ENCODE measurements at regions not wholly inside any gene's neighbourhood (a gene's known extent, or its start where the extent isn't known, plus 50 kb on each side); places are given as distances from the start of the nearest gene placed in this dataset.

DNA sequence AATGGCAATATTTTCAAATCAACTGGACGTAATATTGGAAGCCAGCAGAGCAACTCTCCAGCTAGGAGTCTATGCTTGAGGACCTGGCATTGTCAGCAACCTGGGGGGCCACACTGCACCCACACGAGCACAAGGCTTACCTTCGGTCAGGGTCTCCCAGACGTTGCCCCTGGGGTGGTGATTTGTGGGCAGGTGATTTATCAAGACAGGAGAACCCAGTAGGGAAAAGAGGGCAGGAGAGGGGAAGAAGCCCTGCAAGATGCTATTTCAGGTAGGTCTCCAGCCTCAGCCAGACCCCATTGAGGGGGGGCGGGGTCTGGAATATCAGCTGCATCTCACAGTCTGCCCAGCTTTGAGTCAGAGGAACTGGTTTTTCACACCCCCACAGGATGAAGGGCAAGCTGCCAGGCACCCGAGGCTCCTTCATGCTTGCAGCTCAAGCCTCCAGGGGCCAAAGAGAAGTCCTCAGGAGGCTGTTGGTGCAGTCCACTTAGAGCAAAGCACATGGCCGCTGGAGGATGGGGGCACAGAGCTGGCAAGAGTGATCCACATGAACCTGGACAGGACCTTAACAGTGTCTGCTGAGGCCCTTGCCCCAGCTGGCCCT lies 80.9 kb upstream of the UQCRFS1 start:
- Histone ChIP-seq H3K4me1 (no peaks in the 10 kb centered on the region), H3K27ac (no peak overlapping the region), H3K9me3 (no peaks in the 10 kb centered on the region), H3K4me3 (no peak overlapping the region), H3K27me3 (no peaks in the 10 kb centered on the region), H3K36me3 (no peaks in the 10 kb centered on the region)
- TF ChIP-seq POLR2AphosphoS5 (IDR thresholded peaks at IDR 0.05; ENCODE audit: insufficient read depth in 1 of 2, low read depth in 1 of 2) (no peak), CTCF (IDR thresholded peaks at IDR 0.05) (no peak), POLR2A (IDR thresholded peaks at IDR 0.05) (no peak)
- intact Hi-C loops (cut with DNase I): no loop called here
- no peak for DNase-seq (ENCODE audit: extremely low spot score in 2 of 2)

DNA sequence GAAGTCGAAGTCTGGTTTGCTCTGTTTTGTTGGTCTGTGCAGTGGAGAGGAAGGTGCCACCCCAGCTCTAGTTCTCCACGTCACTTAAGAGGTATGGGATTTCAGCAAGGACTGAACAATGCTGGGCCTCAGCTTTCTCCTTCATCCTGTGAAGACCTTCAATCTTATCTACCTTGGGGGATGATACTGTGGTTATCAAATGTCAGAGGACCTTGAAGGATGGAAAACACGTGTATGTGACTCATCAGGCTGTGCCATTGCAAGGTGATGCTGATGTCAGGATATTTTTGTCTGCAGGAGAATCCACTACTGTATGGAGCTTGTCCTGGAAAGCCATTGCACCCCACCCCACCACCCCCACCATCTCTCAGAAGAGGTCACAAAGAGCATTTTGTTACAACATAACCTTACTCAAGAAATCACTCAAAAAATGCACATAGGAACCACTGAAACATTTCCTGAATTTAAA lies 81.4 kb upstream of the UQCRFS1 start:
- H3K36me3 ChIP-seq: no peaks in the 10 kb centered on the region
- TF ChIP-seq POLR2AphosphoS5 (IDR thresholded peaks at IDR 0.05; ENCODE audit: insufficient read depth in 1 of 2, low read depth in 1 of 2) (no peak), CTCF (IDR thresholded peaks at IDR 0.05) (no peak), POLR2A (IDR thresholded peaks at IDR 0.05) (no peak)
- H3K9me3 ChIP-seq: no peaks in the 10 kb centered on the region
- intact Hi-C loops (cut with DNase I): no loop called here
- H3K27me3 ChIP-seq: no peaks in the 10 kb centered on the region
- no peak overlapping the region for H3K27ac ChIP-seq
- no peak overlapping the region for H3K4me3 ChIP-seq
- H3K4me1 ChIP-seq: no peaks in the 10 kb centered on the region
- DNase-seq (ENCODE audit: extremely low spot score in 2 of 2): no peak

GRCh38 chr19:29295285-29295684 lies 82.3 kb upstream of the UQCRFS1 start:
- Histone ChIP-seq H3K4me1 (no peaks in the 10 kb centered on the region), H3K27ac (no peak overlapping the region), H3K9me3 (no peaks in the 10 kb centered on the region), H3K27me3 (no peaks in the 10 kb centered on the region), H3K36me3 (no peaks in the 10 kb centered on the region), H3K4me3 (no peak overlapping the region)
- no peak for DNase-seq (ENCODE audit: extremely low spot score in 2 of 2)
- intact Hi-C loops (cut with DNase I): no loop called here
- TF ChIP-seq CTCF (IDR thresholded peaks at IDR 0.05) (no peak), POLR2AphosphoS5 (IDR thresholded peaks at IDR 0.05; ENCODE audit: insufficient read depth in 1 of 2, low read depth in 1 of 2) (no peak), POLR2A (IDR thresholded peaks at IDR 0.05) (no peak)

- Histone ChIP-seq H3K27ac (no peak overlapping the region), H3K9me3 (no peaks in the 10 kb centered on the region), H3K27me3 (no peaks in the 10 kb centered on the region), H3K4me3 (no peak overlapping the region), H3K4me1 (no peaks in the 10 kb centered on the region), H3K36me3 (no peaks in the 10 kb centered on the region)
- TF ChIP-seq POLR2AphosphoS5 (IDR thresholded peaks at IDR 0.05; ENCODE audit: insufficient read depth in 1 of 2, low read depth in 1 of 2) (no peak), POLR2A (IDR thresholded peaks at IDR 0.05) (no peak), CTCF (IDR thresholded peaks at IDR 0.05) (no peak)
- intact Hi-C loops (cut with DNase I): no loop called here
- no peak for DNase-seq (ENCODE audit: extremely low spot score in 2 of 2)
Measured at GRCh38 chr19:29297381-29297780, 84.4 kb upstream of the UQCRFS1 start.
